NCI-H2171 (cell line): ENCODE measurements at regions not wholly inside any gene's neighbourhood (a gene's known extent, or its start where the extent isn't known, plus 50 kb on each side); places are given as distances from the start of the nearest gene placed in this dataset.
"Not testable (repeated sequence)": the region's sequence is repeated elsewhere in the genome, so short reads cannot be mapped to it uniquely, and the experiment has no call there.

Source experiments
- DNase-seq: peaks from one replicate; lab custom pipeline; 2025; lab: John Stamatoyannopoulos, UW

GRCh38 chr13:65154661-65155447 lies 2075.3 kb downstream of the PCDH9 start:
- DNase-seq: no peak

GRCh38 chr13:65149687-65150086 lies 2080.4 kb downstream of the PCDH9 start:
- no peak for DNase-seq

- DNase-seq: no peak
These were observed 2086.2 kb downstream of the PCDH9 start for GRCh38 chr13:65143920-65144319.

GRCh38 chr13:65133094-65133493 lies 2097.0 kb downstream of the PCDH9 start:
- no peak for DNase-seq

- no peak for DNase-seq
These were observed 2104.9 kb downstream of the PCDH9 start for GRCh38 chr13:65125236-65125635.

GRCh38 chr13:65112531-65112941 lies 2117.6 kb downstream of the PCDH9 start:
- DNase-seq: no peak

GRCh38 chr13:65112123-65112522 lies 2118.0 kb downstream of the PCDH9 start:
- DNase-seq: no peak

- no peak for DNase-seq
These were observed 2118.9 kb downstream of the PCDH9 start for GRCh38 chr13:65111223-65111622.

- not testable (repeated sequence) for DNase-seq
These were observed 2125.7 kb downstream of the PCDH9 start for GRCh38 chr13:65104436-65104835.

- no peak for DNase-seq
These were observed 2126.8 kb downstream of the PCDH9 start for GRCh38 chr13:65103351-65103750.

GRCh38 chr13:65095161-65096082 lies 2134.7 kb downstream of the PCDH9 start:
- no peak for DNase-seq

- no peak for DNase-seq
These were observed 2136.8 kb downstream of the PCDH9 start for GRCh38 chr13:65093357-65093756.

- DNase-seq: no peak
These were observed 2139.1 kb downstream of the PCDH9 start for GRCh38 chr13:65091031-65091430.

GRCh38 chr13:65090186-65090585 lies 2139.9 kb downstream of the PCDH9 start:
- DNase-seq: no peak

- DNase-seq: no peak
These were observed 2141.2 kb downstream of the PCDH9 start for GRCh38 chr13:65088906-65089305.

GRCh38 chr13:65085977-65086376 lies 2144.2 kb downstream of the PCDH9 start:
- no peak for DNase-seq

GRCh38 chr13:65074248-65074647 lies 2155.9 kb downstream of the PCDH9 start:
- DNase-seq: no peak

- no peak for DNase-seq
These were observed 2165.2 kb downstream of the PCDH9 start for GRCh38 chr13:65064967-65065366.

- DNase-seq: no peak
These were observed 2166.4 kb downstream of the PCDH9 start for GRCh38 chr13:65063753-65064152.

- DNase-seq: no peak
These were observed 2172.2 kb downstream of the PCDH9 start for GRCh38 chr13:65057986-65058385.

GRCh38 chr13:65054277-65054676 lies 2175.9 kb downstream of the PCDH9 start:
- DNase-seq: no peak

GRCh38 chr13:65036999-65037398 lies 2193.1 kb downstream of the PCDH9 start:
- no peak for DNase-seq

- no peak for DNase-seq
These were observed 2194.8 kb downstream of the PCDH9 start for GRCh38 chr13:65035302-65035701.
